HEK293 (cell line): ENCODE measurements at regions not wholly inside any gene's neighbourhood (a gene's known extent, or its start where the extent isn't known, plus 50 kb on each side); places are given as distances from the start of the nearest gene placed in this dataset.

Experiments used
- CTCF ChIA-PET: fragments of 350-600 bp; formaldehyde crosslinking; extraction: SDS; loops from one replicate; lab custom pipeline; 2021; ENCODE audit warnings: antibody characterized with exemption; lab: Yijun Ruan, JAX
- POLR2A ChIA-PET: fragments of 300-600 bp; formaldehyde crosslinking; extraction: SDS; loops from one replicate; lab custom pipeline; 2020; ENCODE audit warnings: antibody characterized with exemption, inconsistent platforms; lab: Yijun Ruan, JAX
- H3K27ac ChIP-seq: fragments of 200-500 bp; sonication (Bioruptor generic); 2 replicates; pipeline ENCODE4 v1.5.1; 2014; ENCODE audit warnings: low read depth, low read length, control low read depth, inconsistent platforms; ENCODE audit errors: extremely low read depth
- H3K36me3 ChIP-seq, 2 experiments: fragments of 200-500 bp in 1 of 2; sonication (Bioruptor generic) in 1 of 2; 1 replicate in 1 of 2; 2 replicates in 1 of 2; pipeline ENCODE4 v1.5.1; 2014 to 2017; ENCODE audit warnings: inconsistent platforms in 2 of 2, low read length in 2 of 2; ENCODE audit not compliant: control insufficient read depth in 2 of 2, insufficient read depth in 1 of 2
- H3K4me1 ChIP-seq: fragments of 200-500 bp; sonication (Bioruptor generic); 2 replicates; pipeline ENCODE4 v1.5.1; 2014; ENCODE audit warnings: mild to moderate bottlenecking, low read length, inconsistent platforms; ENCODE audit not compliant: control insufficient read depth, insufficient read depth
- H3K4me3 ChIP-seq: 2 replicates; pipeline ENCODE4 v1.5.1; 2011; ENCODE audit warnings: low read depth, mild to moderate bottlenecking, control low read depth, low read length, moderate library complexity
- H3K9me3 ChIP-seq: fragments of 200-500 bp; sonication (Bioruptor generic); 2 replicates; pipeline ENCODE4 v1.5.1; 2014; ENCODE audit warnings: low read depth, low read length, inconsistent platforms; ENCODE audit not compliant: control insufficient read depth, insufficient read depth
- FEZF1 ChIP-seq: fragments of 450-650 bp; formaldehyde crosslinking; IDR thresholded peaks from 2 replicates; pipeline ENCODE4 v1.5.1; 2016; ENCODE audit warnings: missing biosample characterization, missing genetic modification characterization
- GFI1B ChIP-seq: fragments of 450-650 bp; formaldehyde crosslinking; IDR thresholded peaks from 2 replicates; pipeline ENCODE4 v1.5.1; 2016; ENCODE audit warnings: missing biosample characterization, missing genetic modification characterization
- SCRT2 ChIP-seq: fragments of 450-650 bp; formaldehyde crosslinking; IDR thresholded peaks from 2 replicates; pipeline ENCODE4 v1.5.1; 2016; ENCODE audit warnings: missing biosample characterization, missing genetic modification characterization
- TCF7L2 ChIP-seq: IDR thresholded peaks from 2 replicates; pipeline ENCODE4 v1.6.1; 2011; ENCODE audit warnings: low read depth, mild to moderate bottlenecking, inconsistent platforms, low read length, moderate library complexity, borderline replicate concordance
- ZNF10 ChIP-seq: fragments of 450-650 bp; formaldehyde crosslinking; IDR thresholded peaks from 2 replicates; pipeline ENCODE4 v1.5.1; 2017; ENCODE audit warnings: missing biosample characterization, missing genetic modification characterization
- ZNF202 ChIP-seq: fragments of 450-650 bp; formaldehyde crosslinking; IDR thresholded peaks from 2 replicates; pipeline ENCODE4 v1.5.1; 2016; ENCODE audit warnings: missing biosample characterization, missing genetic modification characterization, borderline replicate concordance
- ZNF350 ChIP-seq: fragments of 450-650 bp; formaldehyde crosslinking; IDR thresholded peaks from 2 replicates; pipeline ENCODE4 v1.5.0; 2017; ENCODE audit warnings: missing biosample characterization, mild to moderate bottlenecking, missing genetic modification characterization
- ZNF791 ChIP-seq: fragments of 450-650 bp; formaldehyde crosslinking; IDR thresholded peaks from 2 replicates; pipeline ENCODE4 v1.5.1; 2016; ENCODE audit warnings: missing biosample characterization, missing genetic modification characterization
- TF ChIP-seq, protein P1 (sequence below): fragments of 450-650 bp; formaldehyde crosslinking; conservative IDR thresholded peaks from 2 replicates; pipeline ENCODE4 v1.5.1; 2016; ENCODE audit warnings: low read depth, missing biosample characterization, missing genetic modification characterization
- TF ChIP-seq, protein P2 (sequence below): fragments of 450-650 bp; formaldehyde crosslinking; IDR thresholded peaks from 2 replicates; pipeline ENCODE4 v1.5.1; 2016; ENCODE audit warnings: missing biosample characterization, missing genetic modification characterization, borderline replicate concordance
- TF ChIP-seq, protein P3 (sequence below): fragments of 450-650 bp; formaldehyde crosslinking; conservative IDR thresholded peaks from 2 replicates; pipeline ENCODE4 v1.5.1; 2016; ENCODE audit warnings: low read depth, missing biosample characterization, missing genetic modification characterization
- TF ChIP-seq, protein P4 (sequence below): fragments of 450-650 bp; formaldehyde crosslinking; IDR thresholded peaks from 2 replicates; pipeline ENCODE4 v1.5.1; 2016; ENCODE audit warnings: missing biosample characterization, missing genetic modification characterization, low read depth
- TF ChIP-seq, protein P5 (sequence below): fragments of 450-650 bp; formaldehyde crosslinking; IDR thresholded peaks from 2 replicates; pipeline ENCODE4 v1.5.1; 2016; ENCODE audit warnings: missing biosample characterization, missing genetic modification characterization
- TF ChIP-seq, protein P6 (sequence below): fragments of 450-650 bp; formaldehyde crosslinking; IDR thresholded peaks from 2 replicates; pipeline ENCODE4 v1.5.1; 2016; ENCODE audit warnings: missing biosample characterization, missing genetic modification characterization

DNA sequence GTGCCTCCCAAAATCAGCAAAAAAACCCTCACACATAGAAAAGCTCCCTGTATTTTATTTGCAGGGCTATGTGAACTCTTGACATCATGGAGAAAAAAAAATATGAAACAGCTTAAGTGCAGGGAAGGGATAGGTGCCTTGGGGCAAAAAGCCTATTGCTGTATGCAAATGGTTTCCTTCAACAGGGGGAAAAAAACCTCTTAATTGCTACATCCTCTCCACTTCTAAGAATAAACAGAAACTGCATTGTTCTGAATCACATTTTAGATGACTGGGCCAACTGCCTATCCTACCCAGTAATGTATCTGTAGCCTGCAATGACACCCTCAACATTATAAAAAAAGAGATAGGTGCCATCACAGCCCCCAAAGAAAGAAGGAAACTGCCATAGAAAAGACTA lies 229.4 kb upstream of the GALNTL6 start (continued):
- TF ChIP-seq, protein P1, sequence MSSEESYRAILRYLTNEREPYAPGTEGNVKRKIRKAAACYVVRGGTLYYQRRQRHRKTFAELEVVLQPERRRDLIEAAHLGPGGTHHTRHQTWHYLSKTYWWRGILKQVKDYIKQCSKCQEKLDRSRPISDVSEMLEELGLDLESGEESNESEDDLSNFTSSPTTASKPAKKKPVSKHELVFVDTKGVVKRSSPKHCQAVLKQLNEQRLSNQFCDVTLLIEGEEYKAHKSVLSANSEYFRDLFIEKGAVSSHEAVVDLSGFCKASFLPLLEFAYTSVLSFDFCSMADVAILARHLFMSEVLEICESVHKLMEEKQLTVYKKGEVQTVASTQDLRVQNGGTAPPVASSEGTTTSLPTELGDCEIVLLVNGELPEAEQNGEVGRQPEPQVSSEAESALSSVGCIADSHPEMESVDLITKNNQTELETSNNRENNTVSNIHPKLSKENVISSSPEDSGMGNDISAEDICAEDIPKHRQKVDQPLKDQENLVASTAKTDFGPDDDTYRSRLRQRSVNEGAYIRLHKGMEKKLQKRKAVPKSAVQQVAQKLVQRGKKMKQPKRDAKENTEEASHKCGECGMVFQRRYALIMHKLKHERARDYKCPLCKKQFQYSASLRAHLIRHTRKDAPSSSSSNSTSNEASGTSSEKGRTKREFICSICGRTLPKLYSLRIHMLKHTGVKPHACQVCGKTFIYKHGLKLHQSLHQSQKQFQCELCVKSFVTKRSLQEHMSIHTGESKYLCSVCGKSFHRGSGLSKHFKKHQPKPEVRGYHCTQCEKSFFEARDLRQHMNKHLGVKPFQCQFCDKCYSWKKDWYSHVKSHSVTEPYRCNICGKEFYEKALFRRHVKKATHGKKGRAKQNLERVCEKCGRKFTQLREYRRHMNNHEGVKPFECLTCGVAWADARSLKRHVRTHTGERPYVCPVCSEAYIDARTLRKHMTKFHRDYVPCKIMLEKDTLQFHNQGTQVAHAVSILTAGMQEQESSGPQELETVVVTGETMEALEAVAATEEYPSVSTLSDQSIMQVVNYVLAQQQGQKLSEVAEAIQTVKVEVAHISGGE, result no peak
- TF ChIP-seq ZNF10 (tag by site-specific recombination), result no peak
- TF ChIP-seq, protein P2, sequence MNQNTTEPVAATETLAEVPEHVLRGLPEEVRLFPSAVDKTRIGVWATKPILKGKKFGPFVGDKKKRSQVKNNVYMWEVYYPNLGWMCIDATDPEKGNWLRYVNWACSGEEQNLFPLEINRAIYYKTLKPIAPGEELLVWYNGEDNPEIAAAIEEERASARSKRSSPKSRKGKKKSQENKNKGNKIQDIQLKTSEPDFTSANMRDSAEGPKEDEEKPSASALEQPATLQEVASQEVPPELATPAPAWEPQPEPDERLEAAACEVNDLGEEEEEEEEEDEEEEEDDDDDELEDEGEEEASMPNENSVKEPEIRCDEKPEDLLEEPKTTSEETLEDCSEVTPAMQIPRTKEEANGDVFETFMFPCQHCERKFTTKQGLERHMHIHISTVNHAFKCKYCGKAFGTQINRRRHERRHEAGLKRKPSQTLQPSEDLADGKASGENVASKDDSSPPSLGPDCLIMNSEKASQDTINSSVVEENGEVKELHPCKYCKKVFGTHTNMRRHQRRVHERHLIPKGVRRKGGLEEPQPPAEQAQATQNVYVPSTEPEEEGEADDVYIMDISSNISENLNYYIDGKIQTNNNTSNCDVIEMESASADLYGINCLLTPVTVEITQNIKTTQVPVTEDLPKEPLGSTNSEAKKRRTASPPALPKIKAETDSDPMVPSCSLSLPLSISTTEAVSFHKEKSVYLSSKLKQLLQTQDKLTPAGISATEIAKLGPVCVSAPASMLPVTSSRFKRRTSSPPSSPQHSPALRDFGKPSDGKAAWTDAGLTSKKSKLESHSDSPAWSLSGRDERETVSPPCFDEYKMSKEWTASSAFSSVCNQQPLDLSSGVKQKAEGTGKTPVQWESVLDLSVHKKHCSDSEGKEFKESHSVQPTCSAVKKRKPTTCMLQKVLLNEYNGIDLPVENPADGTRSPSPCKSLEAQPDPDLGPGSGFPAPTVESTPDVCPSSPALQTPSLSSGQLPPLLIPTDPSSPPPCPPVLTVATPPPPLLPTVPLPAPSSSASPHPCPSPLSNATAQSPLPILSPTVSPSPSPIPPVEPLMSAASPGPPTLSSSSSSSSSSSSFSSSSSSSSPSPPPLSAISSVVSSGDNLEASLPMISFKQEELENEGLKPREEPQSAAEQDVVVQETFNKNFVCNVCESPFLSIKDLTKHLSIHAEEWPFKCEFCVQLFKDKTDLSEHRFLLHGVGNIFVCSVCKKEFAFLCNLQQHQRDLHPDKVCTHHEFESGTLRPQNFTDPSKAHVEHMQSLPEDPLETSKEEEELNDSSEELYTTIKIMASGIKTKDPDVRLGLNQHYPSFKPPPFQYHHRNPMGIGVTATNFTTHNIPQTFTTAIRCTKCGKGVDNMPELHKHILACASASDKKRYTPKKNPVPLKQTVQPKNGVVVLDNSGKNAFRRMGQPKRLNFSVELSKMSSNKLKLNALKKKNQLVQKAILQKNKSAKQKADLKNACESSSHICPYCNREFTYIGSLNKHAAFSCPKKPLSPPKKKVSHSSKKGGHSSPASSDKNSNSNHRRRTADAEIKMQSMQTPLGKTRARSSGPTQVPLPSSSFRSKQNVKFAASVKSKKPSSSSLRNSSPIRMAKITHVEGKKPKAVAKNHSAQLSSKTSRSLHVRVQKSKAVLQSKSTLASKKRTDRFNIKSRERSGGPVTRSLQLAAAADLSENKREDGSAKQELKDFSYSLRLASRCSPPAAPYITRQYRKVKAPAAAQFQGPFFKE (tag by site-specific recombination), result no peak
- TF ChIP-seq, protein P3, sequence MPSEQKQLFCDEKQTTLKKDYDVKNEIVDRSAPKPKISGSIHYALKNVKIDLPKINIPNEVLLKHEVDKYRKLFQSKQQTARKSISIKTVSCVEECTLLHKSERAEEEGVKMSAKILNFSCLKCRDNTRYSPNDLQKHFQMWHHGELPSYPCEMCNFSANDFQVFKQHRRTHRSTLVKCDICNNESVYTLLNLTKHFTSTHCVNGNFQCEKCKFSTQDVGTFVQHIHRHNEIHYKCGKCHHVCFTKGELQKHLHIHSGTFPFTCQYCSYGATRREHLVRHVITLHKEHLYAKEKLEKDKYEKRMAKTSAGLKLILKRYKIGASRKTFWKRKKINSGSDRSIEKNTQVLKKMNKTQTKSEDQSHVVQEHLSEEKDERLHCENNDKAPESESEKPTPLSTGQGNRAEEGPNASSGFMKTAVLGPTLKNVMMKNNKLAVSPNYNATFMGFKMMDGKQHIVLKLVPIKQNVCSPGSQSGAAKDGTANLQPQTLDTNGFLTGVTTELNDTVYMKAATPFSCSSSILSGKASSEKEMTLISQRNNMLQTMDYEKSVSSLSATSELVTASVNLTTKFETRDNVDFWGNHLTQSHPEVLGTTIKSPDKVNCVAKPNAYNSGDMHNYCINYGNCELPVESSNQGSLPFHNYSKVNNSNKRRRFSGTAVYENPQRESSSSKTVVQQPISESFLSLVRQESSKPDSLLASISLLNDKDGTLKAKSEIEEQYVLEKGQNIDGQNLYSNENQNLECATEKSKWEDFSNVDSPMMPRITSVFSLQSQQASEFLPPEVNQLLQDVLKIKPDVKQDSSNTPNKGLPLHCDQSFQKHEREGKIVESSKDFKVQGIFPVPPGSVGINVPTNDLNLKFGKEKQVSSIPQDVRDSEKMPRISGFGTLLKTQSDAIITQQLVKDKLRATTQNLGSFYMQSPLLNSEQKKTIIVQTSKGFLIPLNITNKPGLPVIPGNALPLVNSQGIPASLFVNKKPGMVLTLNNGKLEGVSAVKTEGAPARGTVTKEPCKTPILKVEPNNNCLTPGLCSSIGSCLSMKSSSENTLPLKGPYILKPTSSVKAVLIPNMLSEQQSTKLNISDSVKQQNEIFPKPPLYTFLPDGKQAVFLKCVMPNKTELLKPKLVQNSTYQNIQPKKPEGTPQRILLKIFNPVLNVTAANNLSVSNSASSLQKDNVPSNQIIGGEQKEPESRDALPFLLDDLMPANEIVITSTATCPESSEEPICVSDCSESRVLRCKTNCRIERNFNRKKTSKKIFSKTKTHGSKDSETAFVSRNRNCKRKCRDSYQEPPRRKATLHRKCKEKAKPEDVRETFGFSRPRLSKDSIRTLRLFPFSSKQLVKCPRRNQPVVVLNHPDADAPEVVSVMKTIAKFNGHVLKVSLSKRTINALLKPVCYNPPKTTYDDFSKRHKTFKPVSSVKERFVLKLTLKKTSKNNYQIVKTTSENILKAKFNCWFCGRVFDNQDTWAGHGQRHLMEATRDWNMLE (tag by site-specific recombination), result no peak
- TF ChIP-seq, protein P4, sequence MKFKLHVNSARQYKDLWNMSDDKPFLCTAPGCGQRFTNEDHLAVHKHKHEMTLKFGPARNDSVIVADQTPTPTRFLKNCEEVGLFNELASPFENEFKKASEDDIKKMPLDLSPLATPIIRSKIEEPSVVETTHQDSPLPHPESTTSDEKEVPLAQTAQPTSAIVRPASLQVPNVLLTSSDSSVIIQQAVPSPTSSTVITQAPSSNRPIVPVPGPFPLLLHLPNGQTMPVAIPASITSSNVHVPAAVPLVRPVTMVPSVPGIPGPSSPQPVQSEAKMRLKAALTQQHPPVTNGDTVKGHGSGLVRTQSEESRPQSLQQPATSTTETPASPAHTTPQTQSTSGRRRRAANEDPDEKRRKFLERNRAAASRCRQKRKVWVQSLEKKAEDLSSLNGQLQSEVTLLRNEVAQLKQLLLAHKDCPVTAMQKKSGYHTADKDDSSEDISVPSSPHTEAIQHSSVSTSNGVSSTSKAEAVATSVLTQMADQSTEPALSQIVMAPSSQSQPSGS, result no peak
- TF ChIP-seq, all 188 proteins: peak for 0

DNA sequence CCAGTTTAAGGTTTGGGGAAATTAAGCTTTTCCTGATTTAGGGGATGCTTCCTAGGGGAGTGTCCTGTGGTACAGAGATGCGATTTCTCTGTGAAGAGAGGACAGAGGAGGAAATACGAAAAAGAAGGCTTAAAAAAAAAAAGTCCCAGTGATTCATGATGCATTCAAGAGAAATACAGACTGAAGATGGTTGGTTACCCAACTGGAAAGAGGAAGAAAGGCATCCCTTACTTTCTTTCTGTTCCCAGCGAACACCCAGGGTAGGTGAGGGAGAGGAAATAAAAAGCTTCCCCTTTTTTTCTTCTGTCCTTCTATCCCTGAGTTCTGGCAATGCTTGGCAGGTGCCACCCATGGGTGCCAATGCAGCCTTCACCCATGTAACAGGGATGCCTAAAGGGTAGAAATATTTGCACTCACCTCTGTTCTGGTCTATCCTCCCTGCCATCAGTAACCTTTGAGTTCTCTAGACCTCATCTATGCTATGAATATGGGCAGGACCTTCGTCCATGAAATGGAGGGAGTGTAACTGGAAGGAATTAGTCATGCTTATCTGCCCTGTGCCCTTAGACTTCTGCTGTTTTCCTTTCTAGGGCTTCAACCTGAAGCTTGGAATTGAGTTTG lies 230.1 kb upstream of the GALNTL6 start:
- H3K36me3 ChIP-seq, result no peaks in the 10 kb centered on the region
- CTCF ChIA-PET, result no interaction called here
- H3K27ac ChIP-seq, result no peak overlapping the region
- no peaks in the 10 kb centered on the region for H3K9me3 ChIP-seq
- H3K4me1 ChIP-seq, result no peaks in the 10 kb centered on the region
- POLR2A ChIA-PET, result no interaction called here
- H3K4me3 ChIP-seq, result no peak overlapping the region
- TF ChIP-seq GFI1B (tag by site-specific recombination), result no peak
- TF ChIP-seq SCRT2 (tag by site-specific recombination), result no peak
- TF ChIP-seq TCF7L2, result no peak
- no peak for TF ChIP-seq FEZF1 (tag by site-specific recombination)
- TF ChIP-seq, protein P5, sequence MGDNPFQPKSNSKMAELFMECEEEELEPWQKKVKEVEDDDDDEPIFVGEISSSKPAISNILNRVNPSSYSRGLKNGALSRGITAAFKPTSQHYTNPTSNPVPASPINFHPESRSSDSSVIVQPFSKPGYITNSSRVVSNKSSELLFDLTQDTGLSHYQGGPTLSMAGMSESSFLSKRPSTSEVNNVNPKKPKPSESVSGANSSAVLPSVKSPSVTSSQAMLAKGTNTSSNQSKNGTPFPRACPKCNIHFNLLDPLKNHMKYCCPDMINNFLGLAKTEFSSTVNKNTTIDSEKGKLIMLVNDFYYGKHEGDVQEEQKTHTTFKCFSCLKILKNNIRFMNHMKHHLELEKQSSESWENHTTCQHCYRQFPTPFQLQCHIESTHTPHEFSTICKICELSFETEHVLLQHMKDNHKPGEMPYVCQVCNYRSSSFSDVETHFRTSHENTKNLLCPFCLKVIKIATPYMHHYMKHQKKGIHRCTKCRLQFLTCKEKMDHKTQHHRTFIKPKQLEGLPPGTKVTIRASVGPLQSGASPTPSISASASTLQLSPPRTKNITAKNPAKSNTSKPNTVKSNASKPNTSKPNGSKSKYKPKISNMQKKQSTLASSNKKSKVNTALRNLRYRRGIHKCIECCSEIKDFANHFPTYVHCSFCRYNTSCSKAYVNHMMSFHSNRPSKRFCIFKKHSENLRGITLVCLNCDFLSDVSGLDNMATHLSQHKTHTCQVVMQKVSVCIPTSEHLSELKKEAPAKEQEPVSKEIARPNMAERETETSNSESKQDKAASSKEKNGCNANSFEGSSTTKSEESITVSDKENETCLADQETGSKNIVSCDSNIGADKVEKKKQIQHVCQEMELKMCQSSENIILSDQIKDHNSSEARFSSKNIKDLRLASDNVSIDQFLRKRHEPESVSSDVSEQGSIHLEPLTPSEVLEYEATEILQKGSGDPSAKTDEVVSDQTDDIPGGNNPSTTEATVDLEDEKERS (tag by site-specific recombination), result no peak
- TF ChIP-seq ZNF202 (tag by site-specific recombination), result no peak
- TF ChIP-seq ZNF350 (tag by site-specific recombination), result no peak
- no peak for TF ChIP-seq ZNF791 (tag by site-specific recombination)
- TF ChIP-seq, protein P6, sequence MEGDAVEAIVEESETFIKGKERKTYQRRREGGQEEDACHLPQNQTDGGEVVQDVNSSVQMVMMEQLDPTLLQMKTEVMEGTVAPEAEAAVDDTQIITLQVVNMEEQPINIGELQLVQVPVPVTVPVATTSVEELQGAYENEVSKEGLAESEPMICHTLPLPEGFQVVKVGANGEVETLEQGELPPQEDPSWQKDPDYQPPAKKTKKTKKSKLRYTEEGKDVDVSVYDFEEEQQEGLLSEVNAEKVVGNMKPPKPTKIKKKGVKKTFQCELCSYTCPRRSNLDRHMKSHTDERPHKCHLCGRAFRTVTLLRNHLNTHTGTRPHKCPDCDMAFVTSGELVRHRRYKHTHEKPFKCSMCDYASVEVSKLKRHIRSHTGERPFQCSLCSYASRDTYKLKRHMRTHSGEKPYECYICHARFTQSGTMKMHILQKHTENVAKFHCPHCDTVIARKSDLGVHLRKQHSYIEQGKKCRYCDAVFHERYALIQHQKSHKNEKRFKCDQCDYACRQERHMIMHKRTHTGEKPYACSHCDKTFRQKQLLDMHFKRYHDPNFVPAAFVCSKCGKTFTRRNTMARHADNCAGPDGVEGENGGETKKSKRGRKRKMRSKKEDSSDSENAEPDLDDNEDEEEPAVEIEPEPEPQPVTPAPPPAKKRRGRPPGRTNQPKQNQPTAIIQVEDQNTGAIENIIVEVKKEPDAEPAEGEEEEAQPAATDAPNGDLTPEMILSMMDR (tag by site-specific recombination), result no peak
